SHP77 (cell line): ENCODE measurements at regions not wholly inside any gene's neighbourhood (a gene's known extent, or its start where the extent isn't known, plus 50 kb on each side); places are given as distances from the start of the nearest gene placed in this dataset.
"Not testable (repeated sequence)": the region's sequence is repeated elsewhere in the genome, so short reads cannot be mapped to it uniquely, and the experiment has no call there.

ENCODE experiments used
- DNase-seq, 2 experiments: peaks; one replicate each; lab custom pipeline; 2025; lab: John Stamatoyannopoulos, UW

DNA sequence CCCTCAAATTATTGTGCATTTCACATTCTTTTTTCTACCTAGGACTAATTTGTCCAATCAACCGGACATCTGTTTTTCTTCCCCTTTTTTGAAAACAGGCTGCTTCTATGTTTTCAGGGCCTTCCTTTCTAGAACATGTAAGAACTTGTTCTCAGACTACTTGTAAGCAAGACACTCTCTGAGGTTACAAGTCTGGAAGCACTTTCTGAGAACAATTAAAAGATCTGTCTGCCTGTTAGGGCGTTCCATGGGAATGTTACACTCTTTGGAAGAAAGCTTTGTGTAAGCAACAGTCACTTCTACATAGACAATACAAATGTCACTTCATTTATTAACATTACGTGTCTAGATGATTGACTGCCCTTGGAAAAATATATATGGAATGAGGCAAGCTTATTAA is 50.9 kb upstream of the HSPB3 start:
- no peak for DNase-seq

DNA sequence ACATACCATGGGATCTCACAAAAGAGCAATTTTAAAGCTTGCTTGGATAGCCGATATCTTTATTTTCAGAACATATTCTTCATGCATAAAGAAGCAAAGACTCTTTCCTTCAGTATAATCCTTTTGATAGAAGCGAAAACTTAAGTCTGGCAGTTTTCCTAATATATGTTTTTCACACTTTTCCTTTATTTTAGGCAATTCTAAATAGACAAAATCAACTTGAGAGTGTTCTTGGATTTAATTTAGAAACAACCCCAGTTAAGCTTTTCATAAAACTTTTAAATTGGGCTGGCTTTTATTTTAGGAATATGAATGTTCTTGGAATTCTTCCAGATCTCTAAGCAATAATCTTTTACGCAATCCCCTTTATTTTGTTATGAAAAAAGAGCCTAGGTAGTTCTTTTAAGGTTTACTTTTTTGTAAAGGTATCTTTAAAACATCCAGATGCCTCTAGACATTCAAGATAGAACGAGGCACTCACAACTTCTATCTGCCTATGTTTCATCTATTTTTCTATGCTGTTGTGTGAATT is 51.5 kb upstream of the HSPB3 start:
- DNase-seq, result no peak

DNA sequence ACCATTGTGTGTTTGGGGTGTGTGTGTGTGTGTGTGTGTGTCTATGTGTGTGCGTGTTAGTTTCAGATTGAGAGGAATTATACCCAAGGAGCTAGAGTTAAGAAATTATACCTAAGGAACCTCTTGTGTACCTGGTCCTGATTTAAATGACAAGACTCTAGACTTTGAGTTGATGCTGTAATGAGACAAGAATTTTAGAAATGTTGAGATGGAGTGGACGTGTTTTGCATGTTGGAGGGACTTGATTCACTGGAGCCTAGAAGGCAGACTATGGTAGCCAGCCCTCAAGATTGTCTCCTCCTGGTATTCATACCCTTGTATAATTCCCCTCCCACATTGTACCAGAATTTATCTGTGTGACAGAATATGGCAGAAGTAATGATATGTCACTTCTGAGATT is 52.4 kb upstream of the HSPB3 start:
- no peak for DNase-seq

DNA sequence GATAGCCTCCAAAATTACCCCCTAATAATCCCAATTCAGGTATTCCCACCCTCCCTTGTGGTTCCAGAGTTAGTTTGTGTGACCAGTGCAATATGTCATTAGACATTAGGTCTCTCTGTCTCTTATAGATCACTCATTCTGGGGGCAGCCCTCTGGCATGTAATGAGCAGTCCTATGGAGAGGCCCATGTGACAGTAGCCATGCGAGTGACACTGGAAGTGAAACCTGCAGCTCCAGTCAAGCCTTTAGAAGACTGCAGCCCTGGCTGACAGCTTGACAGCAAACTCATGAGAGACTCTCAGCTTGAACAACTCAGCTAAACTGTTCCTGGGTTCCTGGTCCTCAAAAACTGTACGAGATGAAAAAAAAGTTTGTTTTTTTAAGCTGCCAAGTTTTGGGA is 54.0 kb upstream of the HSPB3 start:
- DNase-seq, result no peak

DNA sequence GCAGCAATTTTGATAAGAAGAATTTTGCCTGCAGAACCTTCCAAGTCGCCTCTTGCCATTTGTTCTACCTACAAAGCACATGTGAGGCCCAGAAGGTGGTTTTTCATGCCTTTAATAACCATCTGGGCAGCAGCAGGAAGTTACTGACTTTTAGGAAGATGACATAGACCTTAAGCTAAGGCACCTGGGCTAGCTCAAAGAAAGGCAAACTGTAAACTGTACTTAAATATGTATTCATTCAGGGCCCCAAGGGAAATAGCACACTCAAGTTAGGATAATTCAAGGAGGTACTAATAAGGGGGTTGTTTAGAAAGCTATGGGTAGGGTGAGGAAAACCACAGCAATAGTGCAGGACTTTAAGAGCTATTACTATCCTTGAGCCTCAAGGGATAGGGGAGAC is 57.3 kb upstream of the HSPB3 start:
- DNase-seq, result no peak

DNA sequence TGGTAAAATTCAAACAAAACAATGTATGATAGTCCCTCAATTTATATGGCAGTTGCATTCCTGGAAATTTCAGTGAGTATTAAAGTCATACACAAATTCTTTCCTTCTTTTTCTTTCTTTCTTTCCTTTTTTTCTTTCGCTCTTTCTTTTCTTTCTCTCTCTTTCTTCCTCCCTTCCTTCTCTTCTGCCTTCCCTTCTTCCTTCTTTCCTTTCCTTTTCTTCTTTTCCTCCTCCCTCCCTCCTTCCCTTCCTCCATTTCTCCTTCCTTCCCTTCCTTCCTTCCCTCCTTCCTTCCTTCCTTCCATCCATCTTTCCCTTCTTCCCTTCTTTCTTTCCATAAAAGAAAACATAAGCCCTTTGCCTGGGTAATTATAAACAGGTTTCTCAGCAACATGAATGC is 58.1 kb upstream of the HSPB3 start:
- DNase-seq, result no peak

DNA sequence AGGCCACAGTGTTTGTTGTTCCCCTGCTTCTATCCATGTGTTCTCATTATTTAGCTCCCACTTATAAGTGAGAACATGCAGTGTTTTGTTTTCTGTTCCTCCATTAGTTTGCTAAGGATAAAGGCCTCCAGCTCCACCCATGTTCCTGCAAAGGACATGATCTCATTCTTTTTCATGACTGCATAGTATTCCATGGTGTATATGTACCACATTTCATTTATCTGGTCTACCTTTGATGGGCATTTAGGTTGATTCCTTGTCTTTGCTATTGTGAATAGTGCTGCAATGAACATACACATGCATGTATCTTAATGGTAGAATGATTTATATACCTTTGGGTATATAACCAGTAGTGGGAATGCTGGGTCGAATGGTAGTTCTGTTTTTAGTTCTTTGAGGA is 62.5 kb upstream of the HSPB3 start:
- DNase-seq, result not testable (repeated sequence)

DNA sequence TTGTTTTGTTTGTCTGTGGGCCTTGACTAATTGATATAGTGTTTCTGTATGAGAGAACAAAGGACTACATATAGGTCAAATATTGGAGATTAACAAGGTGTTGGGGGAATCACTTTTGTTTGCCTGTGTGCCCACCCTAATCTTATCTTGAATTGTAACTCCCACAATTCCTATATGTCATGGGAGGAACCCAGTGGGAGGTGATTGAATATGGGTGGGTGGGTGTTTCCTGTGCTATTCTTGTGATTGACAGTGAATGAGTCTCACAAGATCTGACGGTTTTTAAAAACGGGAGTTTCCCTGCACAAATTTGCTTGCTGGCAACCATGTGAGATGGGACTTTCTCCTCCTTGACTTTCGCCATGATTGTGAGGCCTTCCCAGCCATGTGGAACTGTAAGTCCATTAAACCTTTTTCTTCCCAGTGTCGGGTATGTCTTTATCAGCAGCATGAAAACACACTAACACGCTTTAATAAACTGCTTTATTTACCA is 64.9 kb upstream of the HSPB3 start:
- no peak for DNase-seq

DNA sequence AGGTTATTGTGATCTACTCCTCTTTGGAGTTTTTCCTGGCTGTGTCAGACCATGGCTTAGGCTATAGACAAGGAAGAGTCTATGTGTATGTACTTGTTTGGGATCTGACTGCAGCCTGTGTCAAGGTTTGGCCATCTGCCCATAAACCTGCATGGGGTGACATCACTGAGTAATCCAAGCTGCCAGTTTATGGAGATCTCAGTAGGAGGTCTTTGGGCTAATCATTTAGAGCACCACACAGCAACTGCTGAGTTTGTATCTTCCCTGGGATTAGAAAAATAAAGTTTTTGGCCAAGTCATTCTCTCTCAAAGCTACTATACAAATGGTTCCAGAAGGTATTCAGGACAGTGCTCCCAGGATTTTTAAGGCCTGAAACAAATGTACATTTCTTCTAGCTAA is 65.5 kb upstream of the HSPB3 start:
- DNase-seq, result peak; percentile 60 to 75

DNA sequence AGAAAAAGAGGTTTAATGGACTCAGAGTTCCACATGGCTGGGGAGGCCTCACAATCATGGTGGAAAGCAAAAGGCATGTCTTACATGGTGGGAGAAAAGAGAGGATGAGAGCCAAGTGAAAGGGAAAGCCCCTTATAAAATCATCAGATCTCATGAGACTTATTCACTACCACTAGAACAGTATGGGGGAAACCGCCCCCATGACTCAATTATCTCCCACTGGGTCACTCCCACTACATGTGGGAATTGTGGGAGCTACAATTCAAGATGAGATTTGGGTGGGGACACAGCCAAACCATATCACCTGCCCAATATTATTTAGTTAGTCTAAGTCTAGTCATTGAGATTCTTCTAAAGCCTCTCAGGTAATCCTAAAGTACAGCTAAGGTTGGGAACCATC is 66.1 kb upstream of the HSPB3 start:
- not testable (repeated sequence) for DNase-seq

DNA sequence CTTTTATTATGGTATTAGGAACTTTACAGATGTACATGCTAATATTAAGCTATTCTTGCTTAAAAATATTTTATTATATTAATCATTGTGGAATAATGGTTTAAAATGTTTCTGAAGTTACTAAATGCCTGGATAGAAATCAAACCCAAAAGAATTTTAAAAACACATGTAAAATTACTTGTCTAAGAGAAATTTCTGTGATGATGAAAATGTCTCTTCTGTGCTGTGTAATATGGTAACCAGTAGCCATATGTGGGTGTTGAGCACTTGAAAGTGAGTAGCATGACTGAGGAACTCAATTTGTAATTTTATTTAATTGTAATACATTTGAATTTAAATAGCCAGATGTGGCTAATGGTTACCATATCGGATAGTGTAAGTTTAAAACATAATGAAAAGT is 66.7 kb upstream of the HSPB3 start:
- DNase-seq, result no peak

DNA sequence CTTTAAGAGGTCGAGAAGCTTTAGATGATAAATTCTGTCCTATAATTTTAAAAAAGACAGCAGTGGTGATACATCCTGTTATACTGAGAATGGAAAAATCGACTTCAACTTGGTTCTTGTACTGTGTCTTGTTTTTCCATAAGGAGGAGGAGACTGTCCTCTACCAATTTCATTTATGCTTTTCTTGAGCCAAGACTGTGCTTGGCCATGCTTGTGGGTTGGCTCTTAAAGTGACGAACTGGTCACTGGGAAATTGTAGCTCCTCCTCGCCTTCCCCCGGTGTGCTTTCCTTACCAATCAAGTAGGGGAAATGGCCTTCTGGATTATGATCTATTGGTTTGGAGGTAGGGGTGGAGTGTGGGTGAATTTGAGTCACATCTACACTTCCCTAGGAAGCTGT is 67.1 kb upstream of the HSPB3 start:
- no peak for DNase-seq

DNA sequence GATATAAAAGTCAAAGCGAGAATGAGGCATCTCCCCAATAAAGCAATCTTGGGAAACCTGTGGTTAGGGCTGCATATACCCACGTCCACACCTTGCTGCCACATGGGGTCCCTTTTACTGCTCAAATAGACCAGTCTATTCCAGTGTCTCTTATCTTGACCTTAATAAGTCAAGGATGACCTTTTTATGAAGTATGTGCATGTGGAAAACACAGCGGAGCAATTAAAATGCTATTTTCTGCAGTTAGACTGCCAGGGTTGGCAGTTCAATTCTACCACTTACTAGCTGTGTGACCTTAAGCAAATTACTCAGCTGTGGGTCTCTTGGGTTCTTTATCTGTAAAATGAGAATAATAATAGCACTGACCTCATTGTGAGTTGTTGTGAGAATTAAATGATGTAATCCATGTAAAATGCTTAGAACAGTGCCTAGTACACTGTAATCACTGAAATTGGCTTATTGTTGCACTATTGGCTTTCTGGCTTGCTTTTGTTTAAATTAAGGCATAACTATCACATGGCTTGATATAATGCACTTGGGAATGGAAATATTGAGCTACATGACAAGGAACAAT is 67.8 kb upstream of the HSPB3 start:
- no peak for DNase-seq

DNA sequence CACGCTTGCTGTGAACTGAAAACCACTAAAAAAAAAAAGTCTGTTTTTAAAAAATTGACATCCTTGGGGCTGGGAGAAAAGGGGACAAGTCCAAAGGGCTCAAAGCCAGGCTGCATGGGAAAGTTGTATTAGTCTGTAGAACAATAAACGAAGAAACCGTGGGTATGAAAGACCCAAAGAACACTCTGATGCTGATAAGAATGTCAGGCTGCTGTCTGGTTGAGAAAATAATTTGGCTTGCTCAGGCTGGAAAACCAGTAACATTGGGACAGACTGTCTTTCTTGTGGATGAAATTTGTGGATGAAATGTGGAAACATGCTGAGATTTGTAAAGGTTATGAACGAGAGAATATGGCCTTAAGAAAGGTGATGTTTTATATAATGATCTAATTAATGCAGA is 68.5 kb upstream of the HSPB3 start:
- DNase-seq, result no peak

DNA sequence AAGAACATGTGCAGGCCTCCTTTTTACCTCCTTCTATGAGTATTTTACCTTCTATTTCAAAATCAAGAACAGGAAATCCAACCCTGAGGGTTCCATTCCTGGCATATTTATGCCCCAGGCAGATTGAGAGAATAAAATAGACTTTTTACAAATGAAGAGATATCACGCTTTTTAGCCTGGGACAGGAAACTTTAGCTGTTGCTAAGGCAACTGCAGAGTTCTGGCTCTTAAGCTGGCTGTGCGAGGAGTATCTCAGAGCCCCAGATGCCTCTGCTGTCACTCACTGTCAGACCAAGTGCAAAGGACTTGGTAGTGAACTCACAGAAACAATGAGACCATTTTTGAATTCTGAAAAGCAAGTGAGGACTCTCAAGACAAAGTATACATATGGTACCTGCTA is 69.5 kb upstream of the HSPB3 start:
- no peak for DNase-seq

DNA sequence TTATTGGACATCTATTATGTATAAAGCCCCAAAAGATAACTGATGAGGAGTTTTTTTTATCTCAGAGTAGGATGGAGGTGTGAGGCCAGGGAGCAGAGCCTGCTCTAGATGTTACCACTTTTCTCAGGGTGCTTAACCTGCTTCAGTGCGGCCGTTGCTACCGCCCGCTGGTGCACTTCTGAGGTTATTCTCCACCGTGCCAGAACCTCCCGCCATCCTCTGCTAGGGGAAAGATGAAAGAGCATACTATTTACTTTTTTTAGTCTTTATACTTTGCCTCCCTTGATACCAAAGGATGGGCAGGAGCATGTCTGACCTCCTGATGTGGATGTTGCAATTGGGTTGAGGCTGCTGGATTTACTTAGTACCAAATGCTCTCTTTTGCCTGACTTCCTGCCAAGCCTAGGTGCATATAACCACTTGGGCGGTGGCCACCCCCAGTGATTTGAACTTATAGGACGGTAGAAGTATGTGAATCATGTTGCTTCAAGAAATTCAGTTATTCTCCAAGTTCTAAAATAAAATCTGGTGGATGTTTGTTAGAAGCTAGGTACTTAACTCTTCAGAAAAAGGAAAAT is 71.1 kb upstream of the HSPB3 start:
- DNase-seq, result no peak

DNA sequence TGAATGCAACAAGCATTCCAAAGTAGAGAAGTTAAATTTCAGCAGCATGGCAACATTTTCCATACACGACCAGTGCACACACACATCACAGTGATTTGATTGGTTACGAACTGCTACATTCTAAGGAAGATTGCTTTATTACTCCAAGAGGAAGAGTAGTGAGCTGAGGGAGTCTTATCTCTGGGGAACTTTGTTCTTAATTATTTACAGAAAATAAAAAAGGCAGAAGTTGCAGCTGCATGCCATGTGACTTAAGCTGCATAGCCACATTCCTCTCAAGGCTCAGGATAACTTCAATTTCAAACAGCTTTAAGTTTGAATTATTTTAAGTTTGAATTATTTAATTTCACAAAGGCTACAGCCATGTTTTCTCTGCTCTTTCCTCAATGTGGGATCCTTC is 71.6 kb upstream of the HSPB3 start:
- no peak for DNase-seq

DNA sequence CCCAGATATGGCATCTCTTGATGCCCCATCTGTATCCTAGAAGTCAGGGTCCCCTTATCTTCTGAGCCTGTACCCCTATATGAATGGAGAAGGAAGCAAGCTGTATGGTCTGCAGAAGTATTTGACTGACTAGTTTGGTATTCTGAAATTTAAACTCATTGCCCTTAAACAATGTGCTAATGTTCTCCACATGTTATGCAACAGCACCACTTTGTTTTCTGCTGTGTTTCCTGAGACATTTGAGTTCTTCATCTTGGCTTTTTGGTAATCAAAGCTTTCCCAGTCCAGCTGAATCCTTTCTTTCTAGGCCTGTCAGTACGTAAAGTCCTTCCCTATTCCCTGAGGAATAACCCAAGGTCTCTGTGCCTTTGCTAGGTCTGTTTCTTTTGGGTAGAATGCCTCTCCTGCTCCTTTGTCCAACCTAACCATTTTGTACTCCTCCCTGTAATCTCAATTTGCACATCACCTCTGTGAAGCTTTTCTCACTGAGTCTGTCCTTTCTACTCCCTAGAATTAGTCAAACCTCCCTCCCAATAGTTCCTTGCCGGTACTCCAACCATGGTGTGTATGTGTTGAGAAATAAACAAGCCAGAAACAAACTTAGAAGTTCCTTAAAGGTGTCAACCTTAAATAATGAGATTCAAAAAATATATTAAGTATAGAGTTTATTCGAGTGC is 72.1 kb upstream of the HSPB3 start:
- DNase-seq, result no peak

DNA sequence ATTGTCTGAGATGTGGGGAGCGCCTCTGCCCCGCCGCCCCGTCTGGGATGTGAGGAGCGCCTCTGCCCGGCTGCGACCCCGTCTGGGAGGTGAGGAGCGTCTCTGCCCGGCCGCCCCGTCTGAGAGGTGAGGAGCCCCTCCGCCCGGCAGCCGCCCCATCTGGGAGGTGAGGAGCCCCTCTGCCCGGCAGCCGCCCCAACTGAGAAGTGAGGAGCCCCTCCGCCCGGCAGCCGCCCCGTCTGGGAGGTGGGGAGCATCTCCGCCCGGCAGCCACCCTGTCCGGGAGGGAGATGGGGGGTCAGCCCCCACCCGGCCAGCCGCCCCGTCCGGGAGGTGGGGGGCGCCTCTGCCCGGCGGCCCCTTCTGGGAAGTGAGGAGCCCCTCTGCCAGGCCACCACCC is 70.9 kb upstream of the ARL15 start:
- not testable (repeated sequence) for DNase-seq

DNA sequence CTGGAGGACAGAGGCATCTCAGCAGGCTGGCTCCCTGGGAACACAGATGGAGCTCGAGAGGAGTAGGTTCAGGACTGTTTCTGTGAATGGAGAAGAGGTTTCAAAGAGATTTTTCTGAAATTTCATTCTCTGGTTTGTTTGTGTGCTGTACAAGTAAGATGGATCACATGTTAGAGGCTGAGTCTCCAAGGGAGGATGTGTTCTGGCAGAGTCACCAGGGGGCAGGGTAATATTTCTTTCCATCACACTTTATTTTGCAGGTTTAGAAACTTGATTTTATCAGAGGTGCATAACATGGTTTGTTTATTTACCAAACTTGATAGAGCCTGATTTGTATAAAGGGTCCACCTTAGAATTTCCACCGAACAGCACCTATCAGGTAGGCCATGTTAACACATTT is 69.2 kb upstream of the ARL15 start:
- DNase-seq, result no peak

DNA sequence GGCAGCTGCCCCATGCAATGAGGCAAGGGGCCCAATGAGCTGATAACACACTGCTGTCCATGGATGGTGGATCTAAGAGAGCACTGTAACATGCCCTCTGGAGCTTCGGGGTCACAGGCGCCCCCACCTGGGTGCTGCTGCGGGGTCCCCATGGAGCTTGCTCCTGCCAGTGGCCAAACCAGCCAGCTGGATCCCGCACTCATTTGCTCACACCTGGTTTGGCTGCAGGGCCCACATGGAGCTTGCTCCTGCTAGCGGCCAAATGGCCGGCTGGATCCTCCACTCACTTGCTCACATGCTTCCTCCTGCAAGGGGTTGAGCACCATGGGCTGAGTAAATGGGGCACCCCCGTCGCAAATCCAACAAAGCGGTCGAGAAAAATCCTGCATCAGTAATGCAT is 68.3 kb upstream of the ARL15 start:
- DNase-seq, result no peak

DNA sequence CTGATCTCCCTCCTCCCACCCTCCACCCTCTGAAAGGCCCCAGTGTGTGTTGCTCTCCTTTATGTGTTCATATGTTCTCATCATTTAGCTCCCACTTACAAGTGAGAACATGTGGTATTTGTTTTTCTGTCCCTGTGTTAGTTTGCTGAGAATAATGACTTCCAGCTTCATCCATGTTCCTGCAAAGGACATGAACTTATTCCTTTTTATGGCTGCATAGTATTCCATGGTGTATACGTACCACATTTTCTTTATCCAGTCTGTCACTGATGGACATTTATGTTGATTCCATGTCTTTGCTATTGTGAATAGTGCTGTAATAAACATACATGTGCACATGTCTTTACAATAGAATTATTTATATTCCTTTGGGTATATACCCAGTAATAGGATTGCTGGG is 67.0 kb upstream of the ARL15 start:
- not testable (repeated sequence) for DNase-seq

DNA sequence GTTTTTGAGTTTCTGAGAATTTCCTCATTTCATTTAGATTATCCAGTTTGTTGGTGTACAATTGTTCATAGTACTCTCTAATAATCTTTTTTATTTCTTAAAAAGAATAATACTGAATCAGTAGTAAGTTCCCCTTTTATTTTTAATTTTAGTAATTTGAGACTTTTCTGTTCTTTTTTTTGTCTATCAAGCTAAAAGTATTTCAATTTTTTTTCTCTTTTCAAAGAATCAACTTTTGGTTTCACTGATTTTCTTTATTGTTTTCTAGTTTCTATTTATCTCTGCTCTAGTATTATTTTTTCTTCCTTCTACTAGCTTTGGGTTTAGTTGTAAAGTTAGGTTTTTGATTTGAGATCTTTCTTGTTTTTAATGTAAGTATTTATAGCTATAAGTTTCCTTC is 60.6 kb upstream of the ARL15 start:
- no peak for DNase-seq

DNA sequence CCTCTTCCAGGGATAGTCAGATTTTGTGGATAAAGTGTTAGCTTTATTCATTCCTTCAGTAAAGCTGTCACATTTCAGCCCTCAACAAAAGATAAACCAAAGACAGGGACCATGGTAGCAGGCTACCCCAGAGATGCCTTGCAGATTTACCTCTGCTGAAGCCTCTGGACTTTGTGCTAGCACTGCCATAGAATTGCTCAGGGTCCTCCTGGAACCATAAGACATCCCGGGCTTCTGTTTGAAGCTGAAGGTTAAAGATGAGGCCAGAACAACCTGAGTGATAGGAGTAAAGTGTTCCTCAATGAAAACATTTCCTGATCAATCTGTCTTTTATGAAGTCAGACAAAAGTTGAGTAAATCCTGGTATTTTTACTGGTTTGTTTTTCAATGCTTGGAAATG is 57.5 kb upstream of the ARL15 start:
- DNase-seq, result no peak
